ENCODE measurements at regions not wholly inside any gene's neighbourhood (a gene's known extent, or its start where the extent isn't known, plus 50 kb on each side); places are given as distances from the start of the nearest gene placed in this dataset.

DNA sequence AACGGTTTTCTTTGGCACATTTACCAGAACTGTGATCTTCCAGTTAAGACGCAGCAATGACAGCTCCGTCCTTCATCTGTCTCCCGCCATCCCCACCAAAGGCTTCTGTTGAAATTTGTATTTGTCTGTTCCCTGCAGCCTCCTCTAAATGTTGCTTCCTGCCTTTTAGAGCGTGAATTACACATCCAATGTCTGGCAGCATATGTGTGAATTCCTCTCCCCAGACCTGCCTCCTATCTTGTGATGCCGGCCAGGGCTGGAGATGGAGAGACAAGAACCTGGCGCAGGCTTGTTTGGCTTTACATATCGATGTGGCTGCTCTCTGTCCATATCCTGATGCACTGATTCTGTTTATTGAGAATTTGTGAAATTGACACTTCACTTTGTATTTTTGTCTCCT is 738.4 kb upstream of the TMEM132C start:
- TF ChIP-seq, protein P1, sequence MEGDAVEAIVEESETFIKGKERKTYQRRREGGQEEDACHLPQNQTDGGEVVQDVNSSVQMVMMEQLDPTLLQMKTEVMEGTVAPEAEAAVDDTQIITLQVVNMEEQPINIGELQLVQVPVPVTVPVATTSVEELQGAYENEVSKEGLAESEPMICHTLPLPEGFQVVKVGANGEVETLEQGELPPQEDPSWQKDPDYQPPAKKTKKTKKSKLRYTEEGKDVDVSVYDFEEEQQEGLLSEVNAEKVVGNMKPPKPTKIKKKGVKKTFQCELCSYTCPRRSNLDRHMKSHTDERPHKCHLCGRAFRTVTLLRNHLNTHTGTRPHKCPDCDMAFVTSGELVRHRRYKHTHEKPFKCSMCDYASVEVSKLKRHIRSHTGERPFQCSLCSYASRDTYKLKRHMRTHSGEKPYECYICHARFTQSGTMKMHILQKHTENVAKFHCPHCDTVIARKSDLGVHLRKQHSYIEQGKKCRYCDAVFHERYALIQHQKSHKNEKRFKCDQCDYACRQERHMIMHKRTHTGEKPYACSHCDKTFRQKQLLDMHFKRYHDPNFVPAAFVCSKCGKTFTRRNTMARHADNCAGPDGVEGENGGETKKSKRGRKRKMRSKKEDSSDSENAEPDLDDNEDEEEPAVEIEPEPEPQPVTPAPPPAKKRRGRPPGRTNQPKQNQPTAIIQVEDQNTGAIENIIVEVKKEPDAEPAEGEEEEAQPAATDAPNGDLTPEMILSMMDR (IDR thresholded peaks at IDR 0.05 in 8 of 11, conservative IDR thresholded peaks at IDR 0.05 in 3 of 11): no peak
- TF ChIP-seq POLR2AphosphoS5 (IDR thresholded peaks at IDR 0.05) (no peak), POLR2A (IDR thresholded peaks at IDR 0.05) (no peak)
